B cell (primary cell): ENCODE measurements at regions not wholly inside any gene's neighbourhood (a gene's known extent, or its start where the extent isn't known, plus 50 kb on each side); places are given as distances from the start of the nearest gene placed in this dataset.

Experiments
- ATAC-seq: fragments of 200-7000 bp; cut with Tn5 transposase; one replicate; pipeline ENCODE4 v1.10.0; 2021; ENCODE audit warnings: low read depth, mild to moderate bottlenecking, moderate number of reproducible peaks, moderate library complexity
- CTCF ChIA-PET: fragments of 350-600 bp; sonication (Branson Sonifier 250); formaldehyde crosslinking; loops from one replicate; lab custom pipeline; 2021; ENCODE audit warnings: antibody characterized with exemption, inconsistent platforms; lab: Charles Lee
- POLR2A ChIA-PET: fragments of 350-600 bp; sonication (Branson Sonifier 250); formaldehyde crosslinking; loops from one replicate; lab custom pipeline; 2021; ENCODE audit warnings: antibody characterized with exemption; lab: Charles Lee
- DNase-seq: peaks from one replicate; pipeline ENCODE4 v3.0.0; 2013
- H2AFZ ChIP-seq: 2 replicates; pipeline ENCODE4 v1.6.1; 2012; ENCODE audit warnings: mild to moderate bottlenecking, low read depth, low read length; ENCODE audit not compliant: insufficient read depth, poor library complexity, severe bottlenecking
- H3K27ac ChIP-seq, 2 donors: 1 replicate in 1 of 2; 2 replicates in 1 of 2; pipeline ENCODE4 v1.5.1; 2012 to 2013; ENCODE audit warnings: low read length in 2 of 2, mild to moderate bottlenecking in 2 of 2, moderate library complexity in 1 of 2
- H3K27me3 ChIP-seq, 4 experiments: fragments of 200-600 bp in 1 of 4; sonication (generic) in 1 of 4; replicated peaks in 1 of 4; 1 replicate in 2 of 4; 2 replicates in 2 of 4; pipeline versions ENCODE4 v1.6.1 to v1.7.0; 2013 to 2016; ENCODE audit warnings: low read length in 3 of 4, mild to moderate bottlenecking in 2 of 4, mixed read lengths in 1 of 4, moderate library complexity in 1 of 4; ENCODE audit not compliant: insufficient read depth in 4 of 4, control insufficient read depth in 3 of 4; ENCODE audit errors: control extremely low read depth in 1 of 4
- H3K36me3 ChIP-seq, 2 experiments: replicated peaks in 1 of 2; 1 replicate in 1 of 2; 2 replicates in 1 of 2; pipeline versions ENCODE4 v1.6.1 to v1.7.1; 2013; ENCODE audit warnings: low read length in 1 of 2; ENCODE audit not compliant: insufficient read depth in 2 of 2, control insufficient read depth in 1 of 2; ENCODE audit errors: control extremely low read depth in 1 of 2, extremely low read depth in 1 of 2
- H3K4me1 ChIP-seq, 2 donors: fragments of 200-600 bp in 1 of 2; sonication (generic) in 1 of 2; 1 replicate in 1 of 2; 2 replicates in 1 of 2; pipeline versions ENCODE4 v1.5.1 to v1.6.1; 2013 to 2017; ENCODE audit warnings: low read length in 2 of 2; ENCODE audit not compliant: control insufficient read depth in 2 of 2, insufficient read depth in 2 of 2
- H3K4me2 ChIP-seq: replicated peaks from 2 replicates; pipeline ENCODE3; 2012; ENCODE audit warnings: mild to moderate bottlenecking, low read depth, low read length; ENCODE audit not compliant: poor library complexity, severe bottlenecking
- H3K4me3 ChIP-seq, 5 experiments: fragments of 200-600 bp in 1 of 5; sonication (generic) in 1 of 5; 1 replicate in 3 of 5; 2 replicates in 2 of 5; pipeline versions ENCODE4 v1.5.1 to v1.7.0; 2011 to 2016; ENCODE audit warnings: low read length in 4 of 5, mild to moderate bottlenecking in 4 of 5, low read depth in 2 of 5, control low read depth in 1 of 5, moderate library complexity in 1 of 5; ENCODE audit not compliant: insufficient read depth in 1 of 5; ENCODE audit errors: control extremely low read depth in 1 of 5, extremely low read depth in 1 of 5
- H3K79me2 ChIP-seq: fragments of 200-600 bp; sonication (generic); one replicate; pipeline ENCODE4 v1.6.0; 2016; ENCODE audit warnings: low read length; ENCODE audit not compliant: control insufficient read depth, insufficient read depth
- H3K9ac ChIP-seq: fragments of 200-600 bp; sonication (generic); 2 replicates; pipeline ENCODE4 v1.6.1; 2017; ENCODE audit warnings: mild to moderate bottlenecking, low read length, moderate library complexity
- H3K9me3 ChIP-seq, 3 donors: one replicate each; pipeline versions ENCODE4 v1.6.1 to v1.7.1; 2013; ENCODE audit warnings: low read length in 2 of 3; ENCODE audit not compliant: control insufficient read depth in 2 of 3, insufficient read depth in 1 of 3; ENCODE audit errors: control extremely low read depth in 1 of 3
- H4K20me1 ChIP-seq: 2 replicates; pipeline ENCODE4 v1.6.0; 2012; ENCODE audit warnings: mild to moderate bottlenecking, low read length; ENCODE audit not compliant: insufficient read depth, control insufficient read depth, poor library complexity, severe bottlenecking
- H3K27ac Mint-ChIP-seq: one replicate; pipeline ENCODE4 v1.8.0; 2021; ENCODE audit warnings: mixed read lengths
- H3K27me3 Mint-ChIP-seq: one replicate; pipeline ENCODE4 v1.8.0; 2021; ENCODE audit warnings: mixed read lengths
- H3K4me1 Mint-ChIP-seq: one replicate; pipeline ENCODE4 v1.8.0; 2021; ENCODE audit warnings: mixed read lengths
- H3K4me3 Mint-ChIP-seq: one replicate; pipeline ENCODE4 v1.8.0; 2021; ENCODE audit warnings: mixed read lengths
- H3K9me3 Mint-ChIP-seq: one replicate; pipeline ENCODE4 v1.8.0; 2022; ENCODE audit warnings: mixed read lengths; ENCODE audit not compliant: insufficient read depth
- EZH2 ChIP-seq: IDR thresholded peaks from 2 replicates; pipeline ENCODE4 v1.6.1; 2012; ENCODE audit warnings: borderline replicate concordance, low read depth, mild to moderate bottlenecking, moderate library complexity, low read length; ENCODE audit not compliant: insufficient read depth, poor library complexity, severe bottlenecking
- WGBS: methylation state at CpG from one replicate; pipeline ENCODE4 v1.1.5; 2013; ENCODE audit warnings: missing lambda C conversion rate; ENCODE audit not compliant: insufficient coverage; 5-methylcytosine and 5-hydroxymethylcytosine counted together
- intact Hi-C: fragments of 100-400 bp; cut with micrococcal nuclease; formaldehyde crosslinking; loops from one replicate; pipeline ENCODE4 v1.10.0; 2022
- TF ChIP-seq, protein P1 (sequence below): fragments of 200-600 bp; IDR thresholded peaks from one replicate; pipeline ENCODE4 v1.8.0; 2022; ENCODE audit warnings: antibody characterized with exemption, mild to moderate bottlenecking

DNA sequence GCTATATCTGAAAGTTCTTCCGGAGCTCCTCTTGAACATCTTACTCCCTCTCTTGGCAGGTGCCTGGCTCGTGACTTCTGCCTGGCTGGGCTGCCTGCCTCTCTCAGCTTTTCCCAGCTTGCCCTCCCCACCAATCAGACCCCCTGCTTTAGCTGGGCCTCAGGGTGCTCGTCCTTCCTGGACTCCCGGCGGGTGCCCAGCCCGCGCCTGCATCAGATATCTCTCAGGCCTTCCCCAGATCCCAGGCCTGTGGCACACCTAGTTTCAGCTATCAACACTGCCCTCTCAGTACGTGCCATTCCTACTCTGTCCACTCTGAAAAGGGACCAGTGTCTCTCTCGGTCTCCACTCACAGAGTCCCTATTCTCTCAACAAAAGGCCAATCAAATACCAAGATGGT is 96.5 kb upstream of the CLDN14 start:
- ATAC-seq, result no peak
- intact Hi-C loops, result no loop called here
- 94% methylated on average over 9 of the region's 9 CpGs for WGBS
- no peaks in the 10 kb centered on the region for H3K27me3 Mint-ChIP-seq
- POLR2A ChIA-PET, result no interaction called here
- Histone ChIP-seq H3K4me3 (no peak overlapping the region), H3K4me1 (no peaks in the 10 kb centered on the region), H3K36me3 (no peaks in the 10 kb centered on the region), H3K9me3 (no peaks in the 10 kb centered on the region), H3K79me2 (no peaks in the 10 kb centered on the region), H3K9ac (no peak overlapping the region), H3K4me2 (no peak overlapping the region), H3K27ac (no peak overlapping the region), H2AFZ (no peak overlapping the region), H3K27me3 (no peaks in the 10 kb centered on the region), H4K20me1 (no peaks in the 10 kb centered on the region)
- TF ChIP-seq EZH2, result no peak
- TF ChIP-seq, protein P1, sequence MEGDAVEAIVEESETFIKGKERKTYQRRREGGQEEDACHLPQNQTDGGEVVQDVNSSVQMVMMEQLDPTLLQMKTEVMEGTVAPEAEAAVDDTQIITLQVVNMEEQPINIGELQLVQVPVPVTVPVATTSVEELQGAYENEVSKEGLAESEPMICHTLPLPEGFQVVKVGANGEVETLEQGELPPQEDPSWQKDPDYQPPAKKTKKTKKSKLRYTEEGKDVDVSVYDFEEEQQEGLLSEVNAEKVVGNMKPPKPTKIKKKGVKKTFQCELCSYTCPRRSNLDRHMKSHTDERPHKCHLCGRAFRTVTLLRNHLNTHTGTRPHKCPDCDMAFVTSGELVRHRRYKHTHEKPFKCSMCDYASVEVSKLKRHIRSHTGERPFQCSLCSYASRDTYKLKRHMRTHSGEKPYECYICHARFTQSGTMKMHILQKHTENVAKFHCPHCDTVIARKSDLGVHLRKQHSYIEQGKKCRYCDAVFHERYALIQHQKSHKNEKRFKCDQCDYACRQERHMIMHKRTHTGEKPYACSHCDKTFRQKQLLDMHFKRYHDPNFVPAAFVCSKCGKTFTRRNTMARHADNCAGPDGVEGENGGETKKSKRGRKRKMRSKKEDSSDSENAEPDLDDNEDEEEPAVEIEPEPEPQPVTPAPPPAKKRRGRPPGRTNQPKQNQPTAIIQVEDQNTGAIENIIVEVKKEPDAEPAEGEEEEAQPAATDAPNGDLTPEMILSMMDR, result no peak
- CTCF ChIA-PET, result no interaction called here
- H3K27ac Mint-ChIP-seq, result no peak overlapping the region
- no peaks in the 10 kb centered on the region for H3K9me3 Mint-ChIP-seq
- no peak overlapping the region for H3K4me3 Mint-ChIP-seq
- H3K4me1 Mint-ChIP-seq, result no peaks in the 10 kb centered on the region
- no peak for DNase-seq

GRCh38 chr21:36579898-36580297 is 100.0 kb upstream of the CLDN14 start:
- no peaks in the 10 kb centered on the region for H3K4me1 ChIP-seq
- H3K9me3 ChIP-seq, result no peaks in the 10 kb centered on the region
- Mint-ChIP-seq H3K27me3 (peaks cover 4% of the 10 kb centered on the region), H3K9me3 (no peaks in the 10 kb centered on the region), H3K4me3 (no peak overlapping the region), H3K4me1 (no peaks in the 10 kb centered on the region), H3K27ac (no peak overlapping the region)
- no CpG with 5 or more reads among the region's 1 CpG for WGBS
- intact Hi-C loops, result no loop called here
- H4K20me1 ChIP-seq, result no peaks in the 10 kb centered on the region
- POLR2A ChIA-PET, result no interaction called here
- H3K36me3 ChIP-seq, result no peaks in the 10 kb centered on the region
- no peak overlapping the region for H3K4me3 ChIP-seq
- DNase-seq (no peak), ATAC-seq (no peak)
- CTCF ChIA-PET, result no interaction called here
- no peak overlapping the region for H3K9ac ChIP-seq
- no peak overlapping the region for H3K27ac ChIP-seq
- TF ChIP-seq, protein P1, result no peak
- no peak for TF ChIP-seq EZH2
- H3K27me3 ChIP-seq, result no peaks in the 10 kb centered on the region
- no peak overlapping the region for H2AFZ ChIP-seq
- no peaks in the 10 kb centered on the region for H3K79me2 ChIP-seq
- no peak overlapping the region for H3K4me2 ChIP-seq
